Skeletal muscle satellite cell (primary cell): ENCODE measurements at regions not wholly inside any gene's neighbourhood (a gene's known extent, or its start where the extent isn't known, plus 50 kb on each side); places are given as distances from the start of the nearest gene placed in this dataset.
A peak's percentile ranks its signal among the peaks of the same experiment; 100 is the strongest.
"Not testable (repeated sequence)": the region's sequence is repeated elsewhere in the genome, so short reads cannot be mapped to it uniquely, and the experiment has no call there.

Source experiments
- H3K27me3 ChIP-seq: 2 replicates; pipeline ENCODE4 v1.7.0; 2013; ENCODE audit warnings: low read length; ENCODE audit not compliant: control insufficient read depth, insufficient read depth
- H3K36me3 ChIP-seq: 2 replicates; pipeline ENCODE4 v1.7.0; 2013; ENCODE audit warnings: mild to moderate bottlenecking, control low read depth, low read length; ENCODE audit not compliant: insufficient read depth
- H3K4me1 ChIP-seq: 2 replicates; pipeline ENCODE4 v1.7.0; 2013; ENCODE audit warnings: low read length; ENCODE audit not compliant: control insufficient read depth, insufficient read depth
- H3K4me2 ChIP-seq: 2 replicates; pipeline ENCODE4 v1.7.0; 2013; ENCODE audit warnings: mild to moderate bottlenecking, low read length
- H3K4me3 ChIP-seq: 2 replicates; pipeline ENCODE4 v1.7.0; 2013; ENCODE audit warnings: low read length
- H3K9ac ChIP-seq: 2 replicates; pipeline ENCODE4 v1.7.0; 2013; ENCODE audit warnings: mild to moderate bottlenecking, low read depth, low read length, moderate library complexity
- H3K9me3 ChIP-seq: replicated peaks from 2 replicates; pipeline ENCODE4 v1.7.0; 2013; ENCODE audit warnings: mild to moderate bottlenecking, control low read depth, low read length

DNA sequence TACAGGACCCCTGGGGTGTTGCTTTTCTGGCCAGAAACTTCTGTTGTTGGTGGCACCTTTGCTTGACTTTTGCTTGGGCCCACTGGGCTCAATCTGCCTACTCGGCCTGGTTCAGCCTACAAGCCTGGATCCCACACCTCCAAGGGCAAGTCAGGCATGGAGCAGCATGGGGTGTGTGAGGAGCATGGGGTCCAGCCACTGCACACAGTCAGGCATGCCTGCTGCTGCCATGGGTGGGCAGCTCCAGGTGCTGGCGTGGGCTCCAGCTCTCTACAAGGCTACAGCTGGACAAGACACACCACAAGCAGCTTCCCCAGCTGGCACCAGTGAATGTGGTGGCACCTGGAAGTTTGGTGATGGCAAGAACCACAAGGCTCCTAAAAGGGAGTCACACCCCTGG is 1683.1 kb upstream of the ADGRL3 start:
- Histone ChIP-seq H3K4me1 (no peaks in the 10 kb centered on the region), H3K9ac (no peak overlapping the region), H3K27me3 (no peaks in the 10 kb centered on the region), H3K9me3 (no peaks in the 10 kb centered on the region), H3K4me2 (no peak overlapping the region), H3K4me3 (no peak overlapping the region), H3K36me3 (no peaks in the 10 kb centered on the region)

DNA sequence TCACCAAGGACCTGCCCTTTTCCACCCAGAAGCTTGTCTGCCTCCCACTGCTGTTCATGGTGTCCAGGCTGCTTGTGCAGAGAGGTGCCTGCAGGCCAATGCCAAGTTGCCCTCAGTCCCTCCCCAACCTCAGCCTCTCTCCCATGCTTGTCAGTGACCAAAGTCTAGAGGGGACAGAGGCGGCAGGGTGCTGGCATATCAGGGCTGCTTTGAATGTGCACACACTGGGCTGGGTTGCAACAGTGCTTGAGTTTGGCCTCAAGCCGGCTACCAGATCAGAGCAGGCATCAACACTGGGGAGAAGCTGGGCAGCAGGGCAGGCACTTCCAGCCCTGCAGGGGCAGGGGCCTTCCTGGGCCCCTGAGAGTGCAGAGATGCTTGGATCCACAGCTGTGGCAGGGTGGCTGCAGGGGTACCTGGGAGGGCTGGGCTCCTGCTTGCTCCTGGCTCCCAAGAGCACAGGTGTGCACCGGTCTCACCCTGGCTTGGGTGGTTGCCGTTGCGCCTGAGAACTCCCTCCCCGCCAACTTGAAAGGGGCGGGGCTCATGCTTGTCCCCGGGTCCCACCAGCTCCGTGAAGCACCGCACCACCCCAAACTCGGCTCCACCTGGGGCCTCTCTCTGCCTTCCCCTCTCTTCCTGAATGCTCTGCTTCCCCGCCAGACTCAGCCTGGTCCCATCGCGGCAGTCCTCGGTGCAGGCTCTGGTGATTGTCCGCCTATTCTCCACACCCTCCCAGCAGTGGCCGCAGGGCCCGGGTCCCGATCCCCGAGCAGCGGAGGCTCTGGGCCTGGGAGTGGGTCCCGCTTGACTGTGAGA is 1681.9 kb upstream of the ADGRL3 start:
- Histone ChIP-seq H3K9ac (no peak overlapping the region), H3K4me1 (no peaks in the 10 kb centered on the region), H3K4me2 (no peak overlapping the region), H3K36me3 (no peaks in the 10 kb centered on the region), H3K27me3 (no peaks in the 10 kb centered on the region), H3K4me3 (no peak overlapping the region), H3K9me3 (no peaks in the 10 kb centered on the region)

DNA sequence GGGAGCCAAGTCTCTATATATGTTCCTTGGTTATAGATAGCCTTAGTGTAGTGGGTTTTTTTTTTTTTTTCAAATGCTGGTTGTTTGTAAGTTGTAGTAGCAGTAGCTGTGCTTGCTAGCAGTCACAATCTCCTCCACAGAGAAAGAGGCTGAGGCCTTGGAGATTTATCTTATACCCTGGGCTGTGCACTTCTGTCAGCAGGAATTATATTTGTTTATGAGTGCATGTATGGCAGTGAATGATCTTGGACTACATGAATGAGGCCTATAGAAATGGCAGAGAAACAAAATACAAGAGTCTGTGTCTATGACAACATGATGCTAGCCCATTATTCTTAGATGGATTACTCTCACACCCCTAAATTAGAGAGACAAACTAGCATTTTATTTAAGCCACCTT is 1674.2 kb upstream of the ADGRL3 start:
- Histone ChIP-seq H3K4me1 (no peaks in the 10 kb centered on the region), H3K4me2 (no peak overlapping the region), H3K4me3 (no peak overlapping the region), H3K36me3 (no peaks in the 10 kb centered on the region), H3K9ac (no peak overlapping the region), H3K27me3 (no peaks in the 10 kb centered on the region), H3K9me3 (no peaks in the 10 kb centered on the region)

DNA sequence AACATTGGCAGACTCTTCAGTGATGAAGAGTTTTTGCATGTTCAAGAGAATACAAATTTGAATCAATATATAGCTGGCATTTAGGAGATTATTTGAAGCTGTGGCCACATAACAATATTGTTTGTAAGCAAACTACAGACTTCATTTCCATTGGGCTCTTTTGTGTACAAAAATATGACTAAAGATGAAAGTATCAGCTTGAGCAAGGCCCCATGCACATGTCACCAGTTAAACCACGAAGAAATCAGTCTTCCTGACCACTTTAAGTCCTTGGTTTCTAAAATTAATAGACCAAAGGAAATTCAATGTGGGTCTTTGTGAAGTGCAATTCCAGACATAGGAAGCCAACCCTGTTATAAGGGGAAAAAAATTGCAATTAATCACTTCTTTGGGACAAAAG is 1664.6 kb upstream of the ADGRL3 start:
- no peaks in the 10 kb centered on the region for H3K27me3 ChIP-seq
- no peaks in the 10 kb centered on the region for H3K36me3 ChIP-seq
- no peaks in the 10 kb centered on the region for H3K9me3 ChIP-seq
- no peak overlapping the region for H3K9ac ChIP-seq
- no peaks in the 10 kb centered on the region for H3K4me1 ChIP-seq
- no peak overlapping the region for H3K4me3 ChIP-seq
- no peak overlapping the region for H3K4me2 ChIP-seq

DNA sequence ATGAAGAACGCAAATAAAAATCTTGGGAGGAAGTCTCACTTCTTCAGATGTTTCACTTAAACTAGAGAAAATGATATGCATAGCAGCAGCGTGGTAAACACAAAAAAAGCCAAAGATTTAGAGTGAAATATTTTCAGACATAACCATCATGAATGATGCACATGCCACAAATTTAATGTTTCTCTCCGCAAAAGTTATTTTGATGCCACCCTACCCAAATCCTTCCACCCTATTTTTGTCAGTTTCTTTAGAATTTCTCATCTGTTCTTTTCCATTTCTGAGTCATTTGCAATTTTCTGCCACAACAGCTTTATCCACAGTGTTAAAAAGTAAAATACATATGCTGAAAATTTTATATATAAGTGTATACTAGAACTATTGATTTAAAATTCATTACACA is 1663.7 kb upstream of the ADGRL3 start:
- Histone ChIP-seq H3K4me1 (no peaks in the 10 kb centered on the region), H3K9ac (no peak overlapping the region), H3K36me3 (no peaks in the 10 kb centered on the region), H3K9me3 (no peaks in the 10 kb centered on the region), H3K4me3 (no peak overlapping the region), H3K4me2 (no peak overlapping the region), H3K27me3 (no peaks in the 10 kb centered on the region)

DNA sequence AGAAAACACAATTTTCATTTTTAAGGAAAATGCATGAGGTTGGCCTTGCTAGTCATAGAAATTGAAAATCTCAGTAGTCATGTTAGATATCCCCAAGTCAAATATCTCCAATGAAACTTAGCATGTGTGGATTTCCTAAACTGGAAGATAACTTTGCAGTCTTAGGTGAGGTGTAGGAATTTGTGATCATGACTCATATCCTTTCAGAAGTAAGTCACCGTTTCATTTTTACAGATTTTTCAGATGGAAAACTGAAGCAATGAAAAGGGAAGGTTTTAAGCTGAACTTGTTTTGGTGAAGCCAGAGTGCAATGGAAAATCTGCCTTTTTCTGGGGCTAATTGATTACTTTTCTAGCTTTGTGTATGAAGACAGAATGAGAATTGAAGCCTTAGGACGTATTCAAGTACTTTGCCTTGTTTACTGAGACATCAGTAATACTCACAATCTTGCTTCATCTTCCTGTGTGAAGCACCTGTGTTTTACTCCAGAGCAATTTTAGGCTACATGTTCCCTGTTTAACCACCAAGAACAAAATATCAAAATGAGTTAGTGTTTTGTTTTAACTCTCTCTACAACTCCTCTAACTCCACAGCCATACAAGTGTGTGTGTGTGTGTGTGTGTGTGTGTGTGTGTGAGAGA is 1662.8 kb upstream of the ADGRL3 start:
- Histone ChIP-seq H3K9ac (no peak overlapping the region), H3K27me3 (no peaks in the 10 kb centered on the region), H3K36me3 (no peaks in the 10 kb centered on the region), H3K9me3 (no peaks in the 10 kb centered on the region), H3K4me3 (no peak overlapping the region), H3K4me2 (no peak overlapping the region), H3K4me1 (no peaks in the 10 kb centered on the region)

DNA sequence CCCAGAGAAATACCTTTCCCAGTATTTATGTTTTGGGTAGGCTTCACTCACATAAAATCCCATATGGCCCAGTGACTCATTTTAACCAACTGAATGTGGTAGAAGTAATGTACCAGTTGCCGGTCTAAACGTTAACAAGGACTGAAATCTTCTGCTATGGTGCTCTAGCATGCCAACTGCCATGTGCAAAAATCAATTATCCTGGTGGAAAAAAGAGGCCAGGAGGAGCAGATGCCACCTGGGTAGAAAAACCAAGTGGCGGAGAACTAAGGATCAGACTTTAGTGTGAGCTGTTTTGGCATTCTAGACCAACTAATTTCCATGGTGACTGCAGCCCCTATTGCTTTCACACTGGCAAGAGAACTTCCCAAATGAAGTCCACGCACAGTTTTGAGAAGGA is 1660.7 kb upstream of the ADGRL3 start:
- H3K36me3 ChIP-seq: no peaks in the 10 kb centered on the region
- H3K9me3 ChIP-seq: no peaks in the 10 kb centered on the region
- H3K4me3 ChIP-seq: no peak overlapping the region
- no peak overlapping the region for H3K9ac ChIP-seq
- no peaks in the 10 kb centered on the region for H3K4me1 ChIP-seq
- no peaks in the 10 kb centered on the region for H3K27me3 ChIP-seq
- no peak overlapping the region for H3K4me2 ChIP-seq

GRCh38 chr4:59540311-59540710 is 1659.8 kb upstream of the ADGRL3 start:
- Histone ChIP-seq H3K36me3 (no peaks in the 10 kb centered on the region), H3K27me3 (no peaks in the 10 kb centered on the region), H3K4me1 (no peaks in the 10 kb centered on the region), H3K4me2 (no peak overlapping the region), H3K4me3 (no peak overlapping the region), H3K9me3 (no peaks in the 10 kb centered on the region), H3K9ac (no peak overlapping the region)

- Histone ChIP-seq H3K4me2 (peak overlapping the region; percentile 77), H3K4me1 (peaks cover 6% of the 10 kb centered on the region), H3K27me3 (no peaks in the 10 kb centered on the region), H3K4me3 (peak overlapping the region; percentile 63), H3K9ac (peak overlapping the region; percentile 57), H3K36me3 (no peaks in the 10 kb centered on the region), H3K9me3 (no peaks in the 10 kb centered on the region)
Observed at GRCh38 chr4:59553063-59553720, 1646.9 kb upstream of the ADGRL3 start.

- Histone ChIP-seq H3K4me2 (peak overlapping the region; percentile 77), H3K36me3 (no peaks in the 10 kb centered on the region), H3K4me3 (peak overlapping the region; percentile 63), H3K9me3 (no peaks in the 10 kb centered on the region), H3K27me3 (no peaks in the 10 kb centered on the region), H3K9ac (peak overlapping the region; percentile 57), H3K4me1 (peaks cover 6% of the 10 kb centered on the region)
Observed at GRCh38 chr4:59553721-59554091, 1646.4 kb upstream of the ADGRL3 start.

DNA sequence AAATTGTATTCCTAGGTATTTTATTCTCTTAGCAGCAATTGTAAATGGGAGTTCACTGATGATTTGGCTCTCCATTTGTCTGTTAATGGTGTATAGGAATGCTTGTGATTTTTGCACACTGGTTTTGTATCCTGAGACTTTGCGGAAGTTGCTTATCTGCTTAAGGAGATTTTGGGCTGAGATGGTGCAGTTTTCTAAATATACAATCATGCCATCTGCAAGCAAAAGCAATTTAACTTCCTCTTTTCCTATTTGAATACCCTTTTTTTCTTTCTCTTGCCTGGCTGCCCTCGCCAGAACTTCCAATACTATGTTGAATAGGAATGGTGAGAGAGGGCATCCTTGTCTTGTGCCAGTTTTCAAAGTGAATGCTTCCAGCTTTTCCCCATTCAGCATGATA is 1643.9 kb upstream of the ADGRL3 start:
- H3K9ac ChIP-seq, H3K4me1 ChIP-seq, H3K9me3 ChIP-seq, H3K4me3 ChIP-seq, H3K36me3 ChIP-seq, H3K27me3 ChIP-seq, H3K4me2 ChIP-seq: not testable (repeated sequence)
